Activated CD8-positive, alpha-beta memory T cell treated with anti-CD3 and anti-CD28 coated beads for 48 hours (primary cell): ENCODE measurements at regions not wholly inside any gene's neighbourhood (a gene's known extent, or its start where the extent isn't known, plus 50 kb on each side); places are given as distances from the start of the nearest gene placed in this dataset.

Experiments
- DNase-seq, 3 experiments: peaks; one replicate each; pipeline ENCODE4 v3.0.0-alpha.2; 2020; ENCODE audit warnings: low read depth in 2 of 3, low spot score in 2 of 3

GRCh38 chrX:115490814-115491213, 70.2 kb upstream of the PLS3 start:
- no peak for DNase-seq

DNA sequence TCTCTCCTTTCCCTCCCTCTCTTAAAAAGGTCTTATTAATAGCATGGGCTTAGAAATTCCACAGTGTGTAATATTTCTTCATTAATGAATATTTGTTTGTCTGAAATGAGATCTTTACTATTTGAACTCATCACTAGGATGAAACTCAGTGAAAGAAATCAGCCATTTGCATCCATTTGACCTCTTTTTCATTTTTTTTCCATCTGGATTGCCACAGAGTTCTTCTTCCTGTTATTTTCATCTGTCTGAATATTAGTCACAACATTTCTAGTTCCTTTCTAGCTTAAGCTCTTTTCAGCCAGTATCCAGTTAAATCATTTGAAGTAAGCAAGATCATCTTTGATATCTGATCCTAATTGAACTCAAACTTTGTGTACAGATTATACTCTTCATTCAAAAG, 69.2 kb upstream of the PLS3 start:
- DNase-seq, result no peak

GRCh38 chrX:115493015-115493414, 68.0 kb upstream of the PLS3 start:
- no peak for DNase-seq

GRCh38 chrX:115494161-115494560, 66.8 kb upstream of the PLS3 start:
- DNase-seq, result no peak

- DNase-seq, result no peak
These were observed 61.7 kb upstream of the PLS3 start for GRCh38 chrX:115499112-115499805.

DNA sequence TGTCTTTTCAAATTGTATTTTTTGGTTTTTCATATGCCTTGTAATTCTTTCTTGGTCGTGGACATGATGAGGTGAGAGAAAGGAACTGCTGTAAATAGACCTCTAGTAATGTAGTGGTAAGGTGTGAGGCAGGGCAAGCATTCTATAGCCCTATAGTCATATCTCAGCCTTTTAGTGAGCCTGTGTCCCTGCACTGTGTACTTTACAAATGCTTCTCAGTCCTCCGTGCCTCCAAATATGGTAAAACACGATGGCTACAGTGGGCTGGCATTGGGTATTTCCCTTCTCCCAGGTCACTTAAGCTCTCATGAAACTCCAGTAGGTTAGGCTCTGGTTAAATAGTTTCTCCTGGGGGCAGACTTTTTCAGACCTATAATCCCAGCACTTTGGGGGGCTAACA, 57.9 kb upstream of the PLS3 start:
- no peak for DNase-seq

DNA sequence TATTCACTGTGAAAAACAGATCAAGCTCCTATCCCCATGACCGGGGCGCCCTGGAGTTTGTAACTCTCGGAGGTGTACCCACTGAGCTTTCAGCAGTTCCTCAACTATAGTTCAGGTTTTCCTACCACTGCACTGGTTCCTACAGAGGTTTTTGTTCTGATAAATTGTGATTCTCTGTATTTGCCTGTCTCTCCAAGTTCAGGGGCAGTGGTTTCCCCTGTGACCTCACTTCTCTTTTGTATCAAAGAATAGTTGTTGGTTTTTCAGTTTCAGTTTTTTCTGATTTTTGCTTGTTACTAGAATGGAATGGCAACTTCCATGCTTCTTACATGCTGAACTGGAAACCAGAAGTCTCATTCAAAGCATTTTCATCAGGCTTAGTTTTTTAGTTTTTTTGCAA, 56.8 kb upstream of the PLS3 start:
- DNase-seq, result no peak
